HG03175 (cell line): ENCODE measurements at regions not wholly inside any gene's neighbourhood (a gene's known extent, or its start where the extent isn't known, plus 50 kb on each side); places are given as distances from the start of the nearest gene placed in this dataset.
"Not testable (repeated sequence)": the region's sequence is repeated elsewhere in the genome, so short reads cannot be mapped to it uniquely, and the experiment has no call there.

ENCODE experiments used
- ATAC-seq: cut with Tn5 transposase; IDR thresholded peaks from one replicate; pipeline ENCODE4 v1.9.1; 2021; ENCODE audit warnings: mild to moderate bottlenecking, moderate library complexity; ENCODE audit not compliant: unreplicated experiment

DNA sequence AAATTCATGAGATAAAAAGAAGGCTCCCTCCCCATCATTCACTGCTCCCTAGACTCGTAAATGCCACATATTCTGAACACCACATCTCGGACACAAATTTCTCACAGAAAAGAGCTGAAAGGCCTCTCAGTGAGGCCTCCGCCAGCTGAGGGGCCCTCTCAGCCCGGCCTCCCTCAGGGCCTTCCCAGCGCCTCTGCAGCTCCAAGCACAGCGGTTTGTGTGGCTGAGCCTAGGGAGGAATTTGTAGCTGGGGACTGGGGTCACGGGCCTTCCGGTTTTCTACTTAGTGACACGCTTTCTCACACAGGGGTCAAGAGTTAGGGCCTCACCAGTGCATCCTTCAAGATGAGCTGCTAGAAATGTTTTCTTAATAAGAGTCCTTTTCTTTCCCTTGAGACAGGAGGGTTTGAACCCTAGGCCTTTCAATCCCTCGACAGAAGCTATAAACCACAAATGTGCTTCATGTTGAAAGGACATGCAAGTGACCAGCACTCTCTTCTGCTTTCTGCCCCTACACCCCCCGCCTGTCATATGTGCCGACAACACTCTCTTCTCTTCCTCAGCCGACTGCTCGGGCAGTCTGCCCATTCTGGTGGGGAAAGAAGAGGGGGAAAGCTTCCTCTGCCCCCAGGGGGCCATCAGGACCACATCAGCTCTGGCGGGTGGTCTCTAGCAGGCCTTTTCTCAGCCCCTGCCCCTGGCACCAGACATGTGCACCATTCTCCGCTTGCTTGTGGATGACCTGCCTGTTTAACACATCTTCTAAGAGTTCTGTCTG, 104.9 kb downstream of the CHIC2 start:
- no peak for ATAC-seq

DNA sequence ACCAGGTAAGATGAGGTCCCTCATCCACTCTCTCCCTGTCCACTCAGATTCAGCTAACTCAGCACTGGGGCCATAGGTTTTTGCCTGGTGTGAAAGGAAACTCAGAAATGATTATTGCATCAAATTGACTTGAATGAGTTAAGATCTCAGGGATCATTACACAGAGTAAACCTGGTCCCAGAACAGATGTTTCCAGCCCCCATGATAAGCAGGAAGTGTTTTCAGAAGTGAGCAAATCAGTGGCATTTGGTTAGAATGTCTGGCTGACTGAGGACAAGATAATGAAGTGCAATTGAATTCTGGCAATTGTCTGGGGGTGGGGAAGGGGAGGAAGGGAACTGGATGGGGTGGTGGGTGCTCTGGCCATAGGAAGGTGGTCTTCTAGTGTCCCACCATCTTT, 108.0 kb downstream of the CHIC2 start:
- ATAC-seq, result no peak

DNA sequence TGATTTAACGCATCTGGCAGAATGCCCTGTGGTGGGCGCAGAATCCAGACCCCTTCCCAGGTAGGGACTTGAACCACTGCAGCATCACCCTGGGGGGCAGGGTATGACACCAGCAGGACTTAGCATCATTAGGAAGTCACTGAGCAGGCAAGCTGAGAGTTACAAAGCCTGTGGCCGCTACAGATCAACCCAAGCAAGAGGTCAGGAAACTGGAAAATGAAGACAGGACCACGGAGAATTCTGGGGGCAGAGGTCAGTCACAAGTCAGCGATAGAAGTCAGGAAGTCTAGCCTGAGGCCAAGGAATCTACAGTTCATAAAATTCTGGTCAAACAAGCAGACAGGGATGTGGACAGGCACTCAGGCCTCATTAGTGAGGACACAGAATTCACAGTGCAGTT, 108.4 kb downstream of the CHIC2 start:
- no peak for ATAC-seq

DNA sequence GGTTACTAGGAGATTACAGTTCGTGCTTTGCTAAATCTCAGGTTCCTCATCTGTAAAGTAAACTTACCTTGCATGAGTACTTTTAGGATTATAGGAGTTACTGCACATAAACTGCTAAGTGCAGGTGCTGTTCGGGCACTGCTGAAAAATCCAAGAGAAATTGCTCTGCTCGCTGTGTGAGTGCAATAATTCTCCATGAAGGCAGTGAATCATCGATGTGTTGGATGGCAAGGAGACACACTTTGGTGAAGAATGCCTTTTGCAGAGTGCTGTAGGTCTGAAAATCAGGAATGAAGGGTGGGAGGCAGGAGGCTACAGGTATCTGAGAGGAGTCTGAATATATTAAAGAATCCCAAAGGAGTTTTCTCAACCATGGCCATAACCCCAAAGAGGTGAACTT, 113.0 kb downstream of the CHIC2 start:
- ATAC-seq, result no peak

DNA sequence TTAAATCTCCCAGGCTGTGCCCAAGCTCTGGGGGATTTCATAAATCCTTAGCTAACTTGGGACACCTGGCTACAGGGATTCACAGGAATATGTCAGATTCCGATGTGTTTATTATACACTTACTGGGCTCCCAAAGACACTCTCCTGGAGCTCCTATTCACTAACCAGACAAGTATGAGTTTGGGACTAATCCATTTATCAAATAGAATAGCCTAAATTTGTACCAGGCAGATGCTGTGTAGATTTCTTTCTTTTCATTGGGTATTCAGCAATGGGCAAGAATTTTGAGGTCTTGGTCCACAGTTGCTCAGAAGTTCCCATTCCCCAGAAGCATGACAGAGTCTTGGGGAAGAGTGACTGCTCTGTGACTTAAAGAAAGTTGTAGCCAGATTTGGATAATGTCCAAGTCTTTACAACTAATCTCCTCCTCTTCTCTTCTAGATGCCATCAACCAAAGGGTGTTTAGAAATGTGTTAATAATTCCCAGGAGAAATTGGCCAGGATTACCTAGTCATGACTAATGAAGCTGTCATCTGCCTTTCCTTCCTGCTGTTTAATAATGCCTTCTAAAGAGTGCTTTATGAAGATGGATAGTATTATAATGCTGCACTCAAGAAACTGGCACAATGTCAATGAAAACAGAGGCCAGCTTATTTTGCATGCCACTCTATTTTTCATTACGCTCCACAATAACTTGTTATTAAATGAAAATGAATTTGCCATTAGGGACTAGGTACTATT, 120.9 kb downstream of the CHIC2 start:
- no peak for ATAC-seq

DNA sequence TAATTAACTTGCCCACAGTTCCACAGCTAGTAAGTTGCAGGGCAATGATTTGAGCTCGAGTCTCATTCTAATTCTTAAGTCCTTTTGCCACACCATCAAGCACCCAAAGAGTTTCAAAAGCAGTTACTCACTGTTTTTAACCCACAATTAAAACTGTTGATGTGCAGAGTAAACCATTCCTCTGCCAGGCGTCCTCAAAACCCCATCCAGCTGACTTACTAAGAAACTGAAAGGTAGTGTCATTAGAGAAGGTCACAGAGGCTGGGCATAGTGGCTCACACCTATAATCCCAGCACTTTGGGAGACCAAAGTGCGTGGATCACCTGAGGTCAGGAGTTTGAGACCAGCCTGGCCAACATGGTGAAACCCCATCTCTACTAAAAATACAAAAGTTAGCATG, 121.7 kb downstream of the CHIC2 start:
- no peak for ATAC-seq

DNA sequence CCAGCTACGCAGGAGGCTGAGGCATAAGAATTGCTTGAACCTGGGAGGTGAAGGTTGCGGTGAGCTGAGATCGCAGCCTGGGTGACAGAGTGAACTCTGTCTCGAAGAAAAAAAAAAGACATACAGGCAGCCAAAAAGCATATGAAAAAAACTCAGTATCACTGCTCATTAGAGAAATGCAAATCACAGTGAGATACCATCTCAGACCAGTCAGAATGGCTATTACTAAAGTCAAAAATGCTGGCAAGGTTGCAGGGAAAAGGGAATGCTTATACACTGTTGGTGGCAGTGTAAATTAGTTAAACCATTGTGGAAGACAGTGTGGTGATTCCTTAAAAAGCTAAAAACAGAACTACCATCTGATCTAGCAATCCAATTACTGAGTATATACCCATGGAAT, 123.1 kb downstream of the CHIC2 start:
- no peak for ATAC-seq

DNA sequence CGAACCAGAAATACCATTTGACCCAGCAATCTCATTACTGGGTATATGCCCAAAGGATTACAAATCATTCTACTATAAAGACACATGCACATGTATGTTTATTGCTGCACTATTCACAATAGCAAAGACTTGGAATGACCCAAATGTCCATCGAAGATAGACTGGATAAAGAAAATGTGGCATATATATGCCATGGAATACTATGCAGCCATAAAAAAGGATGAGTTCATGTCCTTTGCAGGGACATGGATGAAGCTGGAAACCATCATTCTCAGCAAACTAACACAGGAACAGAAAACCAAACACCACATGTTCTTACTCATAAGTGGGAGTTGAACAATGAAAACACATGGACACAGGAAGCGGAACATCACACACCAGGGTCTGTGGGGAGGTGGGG, 124.5 kb downstream of the CHIC2 start:
- not testable (repeated sequence) for ATAC-seq

DNA sequence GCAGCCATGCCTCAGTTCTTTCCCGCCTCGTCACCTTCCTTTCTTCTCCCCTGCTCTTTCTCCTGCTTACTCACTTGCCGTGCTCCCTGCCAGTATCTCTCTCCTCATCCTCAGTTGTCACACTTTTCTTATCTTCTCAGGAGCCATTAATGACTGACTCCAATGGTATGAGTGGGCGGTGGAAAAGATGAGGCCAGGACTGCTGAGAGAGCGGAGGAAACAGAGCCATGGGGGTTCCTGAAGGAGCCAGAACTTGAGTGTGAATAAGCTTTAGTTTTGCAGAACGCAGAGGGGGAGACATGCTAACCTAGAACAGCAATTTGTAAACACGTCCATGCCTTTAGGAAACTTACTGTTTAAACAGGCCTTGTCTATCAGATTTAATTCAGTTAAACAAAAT, 126.5 kb downstream of the CHIC2 start:
- ATAC-seq, result no peak

DNA sequence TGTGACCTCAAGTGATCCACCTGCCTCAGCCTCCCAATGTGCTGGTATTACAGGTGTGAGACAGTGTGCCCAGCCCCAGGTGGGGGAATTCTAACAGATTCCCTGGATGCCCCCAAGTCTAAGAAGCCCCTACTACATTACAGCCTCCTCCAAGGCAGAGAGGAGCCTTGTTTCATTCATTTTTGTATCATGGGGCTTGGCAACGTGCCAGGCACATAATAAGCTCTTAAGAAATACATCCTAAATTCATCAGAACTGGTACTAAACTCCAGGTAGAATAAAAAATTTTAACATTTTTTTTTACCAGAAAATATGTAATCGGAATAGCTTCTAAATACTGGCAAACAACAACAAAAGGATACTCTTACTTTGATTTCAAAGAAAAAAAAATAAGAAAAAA, 127.1 kb downstream of the CHIC2 start:
- no peak for ATAC-seq

DNA sequence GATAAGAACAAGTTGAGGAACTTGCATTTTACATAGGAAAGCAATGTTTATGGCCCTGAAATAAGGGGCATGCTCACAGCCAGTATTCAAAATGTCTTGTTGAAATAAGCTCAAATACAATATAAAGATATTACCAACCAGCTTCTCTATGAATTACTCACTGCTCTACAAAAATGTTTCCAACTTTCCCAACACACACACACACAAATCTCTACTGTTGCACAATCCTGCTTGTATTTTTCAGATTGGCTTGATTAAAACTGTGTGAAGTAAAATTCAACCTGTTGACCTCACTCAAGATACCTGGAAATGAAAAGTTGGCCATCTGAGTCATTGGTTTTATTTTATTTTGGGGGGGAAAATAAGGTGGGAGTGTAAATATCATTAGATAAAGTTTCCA, 128.6 kb downstream of the CHIC2 start:
- no peak for ATAC-seq

DNA sequence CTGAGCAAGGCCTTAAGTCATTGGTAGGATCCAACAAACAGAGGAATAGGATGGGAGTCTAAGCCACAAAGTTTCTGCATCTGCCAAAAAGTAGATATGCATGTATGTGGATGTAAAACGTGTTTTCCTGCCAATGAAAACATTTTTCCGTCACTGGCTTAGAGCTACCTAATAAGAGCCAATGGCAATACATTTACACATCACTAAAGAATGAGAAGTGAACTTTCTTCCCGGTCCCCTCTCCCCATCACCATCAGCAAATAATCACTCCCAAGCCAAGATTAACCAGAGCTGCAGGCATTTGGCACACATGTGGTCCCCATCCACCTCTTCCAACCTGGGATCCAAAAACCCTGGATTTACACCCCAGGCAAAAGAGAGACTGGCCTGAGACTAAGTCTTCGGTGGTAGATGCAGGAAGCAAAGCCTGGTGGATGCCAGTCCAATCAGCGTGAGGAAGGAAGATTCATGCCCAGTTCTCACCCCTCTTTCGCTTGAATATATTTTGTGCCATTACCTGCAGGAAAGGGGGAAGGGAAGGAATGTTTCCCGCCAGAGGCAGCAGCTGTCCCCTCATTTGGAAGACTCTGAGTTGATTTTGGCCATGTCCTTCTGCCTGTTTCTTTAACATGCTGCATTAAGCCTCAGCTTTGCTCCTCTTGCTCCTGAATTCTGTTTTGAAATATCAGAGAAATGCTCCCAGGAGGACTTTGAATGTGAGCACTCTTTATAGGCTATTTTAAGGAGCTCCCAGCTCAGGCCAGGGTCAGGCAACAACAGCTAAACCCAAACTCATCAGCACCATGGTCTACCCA, 131.4 kb downstream of the CHIC2 start:
- ATAC-seq, result no peak

DNA sequence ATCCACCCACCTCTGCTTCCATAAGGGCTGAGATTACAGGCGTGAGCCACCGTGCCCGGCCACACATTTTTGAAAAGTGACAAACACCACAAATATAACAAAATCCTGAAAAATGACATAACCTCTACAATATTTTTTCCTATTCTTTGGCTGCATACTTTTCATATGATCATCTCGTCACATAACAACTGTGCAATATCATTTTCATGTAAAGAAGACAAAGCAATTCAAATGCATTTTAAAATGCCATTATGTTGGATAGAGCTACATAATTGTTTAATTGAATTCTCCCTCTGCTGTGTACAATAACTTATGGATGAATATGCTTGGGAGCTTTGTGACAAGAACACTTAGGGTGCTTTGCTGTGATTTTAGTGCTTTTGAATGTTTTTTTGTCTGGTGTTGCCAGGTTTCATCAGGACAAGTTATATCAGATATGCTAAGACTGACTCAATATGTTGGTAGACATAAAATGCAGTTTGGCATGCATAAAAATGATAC, 132.9 kb downstream of the CHIC2 start:
- ATAC-seq, result no peak

DNA sequence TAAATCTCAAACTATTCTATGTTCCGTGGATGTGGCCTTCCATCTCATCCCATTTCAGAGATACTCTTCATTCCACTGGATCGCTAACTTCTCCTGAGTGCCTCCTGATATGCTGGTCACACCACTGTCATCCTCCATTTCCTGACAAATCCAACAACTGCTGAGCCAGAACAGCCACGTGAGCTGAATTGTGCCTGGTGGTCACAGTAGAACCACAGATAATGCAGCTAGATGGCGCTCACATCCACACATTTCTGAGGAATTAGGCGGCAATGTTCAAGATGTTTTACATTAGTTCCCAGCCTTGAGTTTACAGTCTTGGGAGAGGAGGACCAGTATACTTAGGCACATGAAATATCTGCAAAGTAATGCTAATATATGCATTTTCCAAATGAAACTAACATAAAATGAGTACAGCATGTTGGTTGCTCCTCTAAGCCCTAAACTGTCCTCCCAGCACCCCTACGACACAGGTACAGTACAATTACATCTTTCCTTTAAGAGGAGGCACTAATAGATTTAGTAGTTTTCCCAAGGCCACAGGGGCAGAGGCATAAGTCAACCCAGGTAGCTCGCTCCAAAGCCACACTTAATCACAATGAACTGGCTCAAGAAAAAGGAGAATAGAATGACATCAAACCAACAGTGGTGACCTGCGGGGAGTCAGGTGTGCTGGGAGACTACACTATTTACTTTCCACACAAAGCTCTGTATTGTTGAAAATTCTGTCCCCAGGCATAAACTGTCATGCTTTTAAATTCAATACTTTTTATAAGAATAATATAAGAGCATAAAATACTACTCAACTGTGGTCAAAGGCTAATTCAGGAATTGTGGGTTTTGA, 134.2 kb downstream of the CHIC2 start:
- peak; percentile 65 for ATAC-seq

DNA sequence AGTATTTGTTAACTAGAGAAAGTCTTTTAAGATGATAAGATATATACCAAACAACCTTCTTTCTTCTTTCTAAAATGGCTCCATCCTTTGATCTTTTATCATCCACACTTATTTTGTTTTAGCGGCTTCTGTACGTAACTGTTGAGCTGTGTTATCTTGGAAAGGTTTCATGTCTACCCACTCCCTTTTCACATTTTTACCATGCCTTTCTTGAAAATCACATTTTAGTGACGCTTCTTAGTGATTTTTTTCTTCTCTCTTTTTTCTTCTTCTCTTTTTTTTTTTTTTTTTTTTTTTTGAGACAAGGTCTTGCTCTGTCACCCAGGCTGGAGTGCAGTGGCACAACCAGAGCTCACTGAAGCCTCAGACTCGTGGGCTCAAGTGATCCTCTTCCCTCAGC, 135.1 kb downstream of the CHIC2 start:
- no peak for ATAC-seq

DNA sequence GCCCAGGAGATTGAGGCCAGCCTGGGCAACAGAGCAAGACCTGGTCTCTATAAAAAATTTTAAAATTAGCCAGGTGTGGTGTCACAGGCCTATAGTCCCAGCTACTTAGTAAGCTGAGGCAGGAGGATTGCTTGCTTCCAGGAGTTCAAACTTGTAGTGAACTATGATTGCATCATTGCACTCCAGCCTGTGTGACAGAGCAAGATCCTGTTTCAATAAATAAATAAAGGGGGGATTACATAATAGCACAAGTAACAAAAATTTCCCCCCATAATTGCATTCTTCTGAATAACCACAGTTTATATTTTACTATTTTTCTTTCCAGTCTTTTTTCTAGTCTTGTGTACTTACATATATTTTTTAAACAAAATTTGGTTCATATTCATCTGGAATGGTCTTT, 135.6 kb downstream of the CHIC2 start:
- no peak for ATAC-seq

DNA sequence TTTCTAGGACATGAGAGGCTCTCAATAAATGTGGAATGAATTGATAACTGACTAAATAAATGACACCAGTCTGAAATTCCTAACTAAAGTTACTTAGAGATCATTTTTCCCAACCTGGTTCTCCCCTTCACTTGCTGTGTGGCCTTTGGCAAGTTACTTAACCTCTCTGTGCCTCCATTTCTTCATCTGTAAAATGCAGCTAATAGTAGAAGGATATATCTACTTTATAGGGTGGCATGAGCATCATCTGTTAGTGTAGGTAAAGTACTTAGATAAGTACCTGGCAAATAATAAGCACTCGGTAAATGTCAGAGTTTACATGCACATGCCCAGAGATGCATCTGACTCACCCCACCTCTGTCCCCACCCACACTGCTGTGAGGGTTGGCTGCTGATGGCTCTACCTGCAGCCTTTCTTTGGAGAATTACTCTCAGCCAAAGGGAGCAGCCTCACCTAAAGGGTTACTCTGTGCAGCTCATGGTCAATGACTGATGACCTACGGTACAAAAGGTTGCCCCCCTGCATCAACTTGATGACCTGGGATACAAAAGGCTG, 139.3 kb downstream of the CHIC2 start:
- no peak for ATAC-seq

DNA sequence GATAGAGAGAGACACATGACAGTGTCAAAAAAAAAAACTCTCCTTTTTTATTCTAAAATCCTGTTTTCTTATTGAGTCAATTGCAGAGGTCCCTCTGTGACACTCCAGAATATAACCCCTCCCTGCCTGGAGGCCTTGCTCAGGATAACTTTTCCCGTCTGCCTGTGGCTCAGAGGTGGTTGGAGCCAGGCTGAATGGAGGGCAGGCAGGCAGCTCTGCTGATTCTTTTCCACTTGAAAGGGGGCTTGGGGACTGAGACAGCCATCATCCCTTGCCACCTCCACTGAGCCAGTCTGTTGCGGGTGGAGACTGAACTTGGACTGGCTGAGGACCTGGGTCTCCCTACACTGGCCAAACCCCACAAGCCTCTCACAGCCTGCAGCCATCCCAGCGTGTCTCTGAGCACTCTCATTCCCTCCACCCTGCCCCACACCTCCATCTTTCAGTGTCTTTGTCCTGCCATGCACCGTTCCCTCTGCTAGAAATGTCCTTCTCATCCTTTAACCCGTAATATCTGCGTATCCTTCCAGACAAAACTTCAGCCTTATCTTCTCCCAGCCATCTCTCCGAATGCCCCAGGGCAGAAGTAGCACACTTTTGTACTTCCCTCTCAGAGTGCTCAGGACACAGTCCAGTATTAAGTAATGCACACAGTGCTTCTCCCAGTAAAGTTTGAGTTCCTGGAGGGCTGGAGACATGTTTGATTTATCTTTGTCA, 139.9 kb downstream of the CHIC2 start:
- no peak for ATAC-seq

DNA sequence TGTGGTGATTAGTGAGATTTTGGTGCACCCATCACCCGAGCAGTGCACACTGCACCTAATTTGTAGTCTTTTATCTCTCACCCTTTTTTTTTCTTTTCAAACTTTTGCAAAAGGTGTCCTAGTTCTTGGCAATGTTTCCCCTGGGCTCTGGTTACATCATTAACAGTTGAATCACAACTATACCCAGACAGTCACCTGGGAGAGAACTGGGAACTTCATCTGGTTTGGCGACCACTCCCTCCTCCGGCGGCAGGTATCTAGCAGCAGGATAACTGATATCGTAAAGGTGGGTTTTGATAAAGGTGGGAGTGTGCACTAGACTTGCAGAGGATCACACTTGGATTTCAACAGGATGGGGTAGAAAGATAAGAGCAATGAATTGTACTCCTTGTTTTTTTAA, 140.5 kb downstream of the CHIC2 start:
- no peak for ATAC-seq

DNA sequence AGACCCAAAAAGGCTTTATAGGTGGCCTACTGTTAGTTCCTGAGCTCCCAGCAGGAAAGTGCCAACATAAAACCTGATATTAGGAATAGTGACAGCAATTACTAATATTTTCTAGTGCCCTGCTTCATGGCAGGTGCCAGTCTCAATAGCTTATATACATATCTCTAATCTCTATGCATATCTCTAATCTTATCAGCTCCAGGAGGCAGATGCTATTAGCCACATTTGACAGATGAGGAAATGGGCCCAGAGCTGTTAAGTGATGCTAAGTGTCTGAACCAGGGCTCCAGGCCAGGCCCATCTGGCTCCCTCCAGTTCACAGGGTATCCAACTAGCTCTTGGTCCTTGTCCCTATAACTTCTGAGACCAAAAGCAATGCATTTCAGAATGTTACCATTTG, 142.5 kb downstream of the CHIC2 start:
- no peak for ATAC-seq
